Pons (tissue), 1 donor: ENCODE measurements at regions not wholly inside any gene's neighbourhood (a gene's known extent, or its start where the extent isn't known, plus 50 kb on each side); places are given as distances from the start of the nearest gene placed in this dataset.
"Not testable (repeated sequence)": the region's sequence is repeated elsewhere in the genome, so short reads cannot be mapped to it uniquely, and the experiment has no call there.

Experiments used
- DNase-seq: peaks from one replicate; pipeline ENCODE4 v3.0.0-alpha.2; 2016; ENCODE audit warnings: low spot score

DNA sequence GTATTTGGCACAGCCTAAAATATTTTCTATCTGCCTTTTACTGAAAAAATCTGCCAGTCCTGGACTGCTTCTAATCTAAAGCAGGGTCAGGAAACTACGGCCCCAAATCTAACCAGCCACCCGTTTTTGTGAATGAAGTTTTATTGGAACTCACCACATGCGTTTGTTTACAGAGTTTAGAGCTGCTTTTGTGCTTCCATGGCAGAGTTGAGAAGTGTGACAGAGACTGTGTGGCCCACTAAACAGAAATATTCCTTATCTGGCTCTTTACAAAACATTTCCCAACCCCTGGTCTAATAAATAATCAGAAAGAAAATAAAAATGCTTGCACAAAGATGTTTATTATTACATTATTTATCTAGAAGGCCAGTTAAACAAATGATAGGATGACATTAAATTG lies 110.2 kb downstream of the COPRS start:
- no peak for DNase-seq

DNA sequence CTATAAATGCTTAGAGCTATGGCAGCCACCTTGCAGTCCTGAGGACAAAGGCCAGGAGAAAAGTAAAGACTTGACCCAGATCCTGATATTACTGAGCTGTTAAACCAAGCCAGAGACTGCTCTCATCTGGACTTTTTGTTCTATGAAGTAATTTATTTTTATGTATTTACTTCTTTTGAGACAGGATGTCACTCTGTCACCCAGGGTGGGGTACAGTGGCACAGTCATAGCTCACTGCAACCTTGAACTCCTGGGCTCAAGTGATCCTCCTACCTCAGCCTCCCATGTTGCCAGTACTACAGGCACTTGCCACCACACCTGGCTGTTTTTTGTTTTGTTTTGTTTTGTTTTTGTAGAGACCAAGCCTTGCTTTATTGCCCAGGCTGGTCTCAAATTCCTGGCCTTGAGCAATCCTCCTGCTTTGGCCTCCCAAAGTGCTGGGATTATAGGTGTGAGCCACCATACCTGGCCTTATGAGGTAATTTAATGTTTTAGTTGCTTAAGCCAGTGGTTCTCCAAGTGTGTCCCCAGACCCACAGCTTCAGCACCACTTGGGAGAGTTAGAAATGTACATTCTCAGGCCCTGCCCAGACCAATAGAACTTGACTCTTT lies 112.1 kb downstream of the COPRS start:
- DNase-seq = no peak

DNA sequence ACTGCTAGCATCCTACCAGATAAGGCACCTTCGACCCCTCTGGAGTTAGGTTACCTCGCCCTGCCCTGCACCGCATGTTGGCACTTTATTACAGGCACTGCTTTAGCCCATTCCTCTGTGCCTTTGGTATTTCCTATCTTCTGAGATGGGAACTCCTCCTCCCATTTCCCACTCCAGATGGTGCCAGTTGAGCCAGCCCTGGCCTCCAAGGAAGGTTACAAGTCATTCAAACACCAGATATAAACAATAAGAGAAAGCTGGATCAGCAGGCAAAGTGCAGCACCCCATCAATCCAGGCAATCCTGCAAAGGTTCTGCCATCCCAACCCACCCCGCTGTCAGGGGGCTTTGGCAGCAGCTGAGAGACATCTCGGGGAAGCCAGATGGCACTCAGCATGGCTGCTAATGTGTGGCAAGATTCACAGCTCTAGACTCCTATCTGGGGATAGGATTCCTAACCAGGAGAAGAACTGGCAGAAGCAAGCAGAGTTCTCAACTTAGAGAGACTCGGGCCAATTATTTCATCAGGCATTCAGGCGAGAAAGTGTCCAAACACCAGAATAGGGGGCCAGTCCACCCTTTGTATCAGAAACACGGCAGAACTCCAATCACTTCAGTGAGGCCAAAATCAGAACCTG lies 113.0 kb downstream of the COPRS start:
- no peak for DNase-seq

DNA sequence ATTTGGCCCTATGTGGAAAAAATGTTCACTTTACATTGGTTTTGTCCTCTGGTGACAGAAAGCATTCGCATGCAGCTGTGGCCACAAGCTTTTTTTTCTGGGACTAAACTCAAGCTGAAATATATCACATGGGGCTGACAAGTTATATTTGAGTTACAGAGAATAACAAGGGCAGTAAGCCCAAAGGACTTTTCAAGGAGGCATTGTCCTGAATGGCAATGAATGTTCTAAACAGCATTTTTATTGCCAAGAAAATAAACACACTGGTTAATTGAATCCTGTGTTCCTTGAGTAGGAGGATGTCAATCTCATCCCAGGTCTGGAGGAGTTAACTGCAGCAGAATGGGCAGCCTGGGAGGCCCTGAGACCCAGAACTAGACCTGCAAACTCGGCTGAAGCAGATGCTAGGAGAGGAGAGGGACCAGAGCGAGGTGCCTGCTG lies 114.5 kb downstream of the COPRS start:
- peak; percentile 26 for DNase-seq

DNA sequence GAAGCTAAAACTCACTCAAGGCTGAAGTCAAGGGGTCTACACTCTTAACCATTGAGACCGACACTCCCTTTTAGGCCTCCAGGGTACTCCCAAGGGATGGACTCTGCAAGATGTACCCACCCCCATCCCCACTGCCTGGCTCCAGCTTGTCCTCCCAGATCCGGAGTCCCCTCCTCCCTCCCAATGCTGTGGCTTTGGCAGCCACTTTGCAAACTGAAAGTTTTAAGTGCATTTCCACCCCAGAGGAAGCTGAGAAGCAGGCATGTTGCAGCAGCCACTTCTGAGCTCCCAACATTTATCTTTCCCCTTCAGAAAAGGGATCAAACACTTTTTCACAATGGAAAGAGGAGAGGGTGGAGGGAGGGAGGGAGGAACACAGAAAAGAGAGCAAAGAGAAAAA lies 115.2 kb downstream of the COPRS start:
- no peak for DNase-seq

DNA sequence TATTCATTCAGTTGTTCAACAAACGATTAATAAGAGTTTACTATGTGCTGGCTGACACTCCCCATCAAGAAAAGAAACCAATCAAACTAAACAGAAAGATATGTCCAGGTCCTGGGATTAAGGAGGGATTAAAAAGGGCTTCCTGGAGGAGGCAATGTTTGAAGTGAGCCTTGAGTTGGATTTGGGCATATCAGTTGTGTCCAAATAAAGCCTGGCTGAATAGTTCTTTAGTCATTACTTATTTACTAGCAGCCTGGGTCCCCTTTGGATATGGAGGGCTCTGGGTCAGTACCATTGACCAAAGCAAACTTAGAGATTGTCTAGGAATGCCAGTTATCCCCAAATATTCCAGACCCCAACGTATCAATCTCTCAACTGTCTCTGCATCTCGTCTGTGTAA lies 117.7 kb downstream of the COPRS start:
- no peak for DNase-seq

DNA sequence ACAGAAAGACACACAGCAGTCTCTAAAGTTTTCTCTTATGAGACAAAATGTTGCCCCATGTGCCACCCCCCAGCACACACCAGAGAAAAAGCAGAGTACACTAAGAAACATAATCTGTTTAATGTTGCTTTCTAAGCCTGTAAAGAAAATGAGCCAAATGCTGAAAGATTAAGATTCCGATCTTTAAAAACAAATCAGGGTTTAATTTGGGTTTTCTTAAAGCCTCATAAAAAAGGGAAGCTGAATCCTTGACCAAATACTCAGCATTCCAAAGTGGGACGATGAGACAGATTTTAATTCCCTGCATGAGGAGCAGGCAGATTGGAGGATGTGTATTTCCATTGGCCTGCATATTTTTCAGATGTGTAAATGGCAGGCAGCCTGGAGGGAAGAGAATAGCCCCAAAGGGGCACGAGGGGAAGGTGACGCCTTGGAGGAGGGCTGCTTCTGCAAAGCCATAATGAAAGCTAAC lies 118.4 kb downstream of the COPRS start:
- DNase-seq = no peak

DNA sequence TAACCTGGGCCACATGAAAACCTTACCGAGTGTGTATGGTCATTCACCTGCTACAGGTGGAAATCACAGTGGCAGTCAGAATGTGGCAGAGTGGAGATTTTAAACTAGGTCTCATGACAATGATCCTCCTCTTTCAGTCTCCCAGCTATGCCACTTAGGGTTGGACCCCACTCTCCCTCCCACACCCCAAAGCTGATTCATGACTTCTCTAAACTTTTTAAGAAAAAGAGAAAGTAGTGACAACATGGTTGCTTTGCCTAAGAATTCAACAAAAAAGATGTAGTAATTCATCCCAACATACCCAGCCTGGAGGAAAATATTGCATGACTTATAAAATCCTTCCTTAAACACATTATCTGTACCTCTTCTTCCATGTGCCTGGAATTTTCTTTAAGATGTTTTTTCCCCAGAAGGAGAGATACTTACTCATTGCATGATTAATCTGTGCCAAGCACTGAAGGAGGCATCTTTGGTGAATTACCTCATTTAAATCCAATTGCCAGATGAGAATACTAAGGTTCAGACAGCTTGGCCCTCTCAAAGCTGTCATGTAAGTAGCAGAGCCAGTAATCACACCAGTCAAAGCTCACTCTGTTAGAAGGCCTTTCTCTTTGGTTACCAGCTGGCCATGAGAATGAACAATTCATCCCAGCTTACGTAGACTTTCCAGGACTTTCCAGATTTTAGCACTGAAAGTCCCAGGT lies 119.9 kb downstream of the COPRS start:
- peak; percentile 45 for DNase-seq

DNA sequence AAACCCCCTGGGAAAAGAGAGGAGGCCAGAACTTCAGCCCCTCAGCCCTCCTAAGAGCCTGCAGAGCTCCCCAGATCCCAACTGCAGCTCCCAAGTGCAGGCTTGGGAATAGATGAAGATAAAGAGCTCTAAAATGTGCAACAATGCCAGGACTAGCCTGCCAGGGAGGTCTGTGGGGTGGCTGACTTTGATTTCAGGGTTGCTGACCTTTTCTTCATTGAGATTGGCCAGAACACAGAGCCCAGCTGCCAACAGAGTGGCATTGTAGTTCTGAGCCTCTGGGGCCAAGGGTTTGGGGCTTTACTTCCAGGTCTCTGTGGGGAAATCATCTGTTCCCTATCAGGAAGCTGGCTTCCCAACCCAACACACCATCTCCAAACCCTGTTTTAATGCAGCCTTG lies 120.6 kb downstream of the COPRS start:
- no peak for DNase-seq

DNA sequence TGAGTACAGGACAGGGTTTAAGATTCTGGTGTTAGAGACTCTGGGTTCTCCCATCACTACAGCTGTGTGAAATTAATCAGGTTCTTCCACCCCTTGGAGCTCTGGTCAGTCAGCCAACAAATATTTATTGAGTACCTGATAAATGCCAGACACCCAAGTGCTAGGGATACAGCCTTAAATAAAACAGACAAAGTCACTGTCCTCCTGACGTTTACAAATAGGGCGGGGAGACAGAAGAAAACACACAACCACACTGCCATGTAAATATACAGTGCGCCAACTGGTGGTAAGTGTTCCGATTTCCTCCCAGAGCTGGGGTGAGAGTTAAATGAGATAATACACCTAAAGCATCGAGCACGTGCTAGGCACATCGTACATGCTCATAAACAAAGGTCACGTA lies 121.0 kb downstream of the COPRS start:
- no peak for DNase-seq

DNA sequence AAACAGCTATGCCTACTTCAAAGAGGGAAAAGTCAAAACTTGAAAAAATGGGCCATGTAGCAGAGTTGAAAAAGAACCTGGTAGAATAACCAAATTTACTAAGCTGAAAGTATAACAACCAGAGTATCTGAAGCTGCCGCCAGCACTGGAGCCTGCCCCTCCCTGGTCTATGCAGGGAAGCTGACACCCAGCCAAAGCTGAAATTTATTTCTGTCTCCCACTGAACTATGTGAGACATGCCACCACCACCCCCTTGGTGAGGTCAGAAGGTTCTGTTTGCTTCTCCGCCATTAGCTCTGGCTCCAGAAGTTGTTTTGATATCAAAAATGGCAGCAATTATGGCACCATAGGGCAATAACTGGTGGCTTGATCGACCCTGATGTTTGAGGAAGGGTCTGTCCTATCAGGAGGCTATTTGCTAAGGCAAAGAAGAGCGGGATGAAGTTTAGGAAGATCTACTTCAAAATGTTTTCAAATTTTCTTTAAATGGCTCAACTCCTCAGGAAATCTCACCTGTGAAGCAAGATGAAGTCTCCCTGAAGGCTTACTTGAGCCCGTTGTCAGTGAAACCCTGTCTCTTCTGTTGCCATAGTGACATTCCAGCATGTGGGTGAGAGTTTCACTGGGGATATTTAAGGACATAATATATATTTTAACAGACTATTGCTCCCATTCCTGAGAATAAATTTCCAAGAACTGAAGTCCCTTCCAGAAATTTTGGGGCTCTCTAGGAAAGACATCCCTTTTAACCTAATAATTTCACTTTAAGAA lies 122.0 kb downstream of the COPRS start:
- DNase-seq = no peak

DNA sequence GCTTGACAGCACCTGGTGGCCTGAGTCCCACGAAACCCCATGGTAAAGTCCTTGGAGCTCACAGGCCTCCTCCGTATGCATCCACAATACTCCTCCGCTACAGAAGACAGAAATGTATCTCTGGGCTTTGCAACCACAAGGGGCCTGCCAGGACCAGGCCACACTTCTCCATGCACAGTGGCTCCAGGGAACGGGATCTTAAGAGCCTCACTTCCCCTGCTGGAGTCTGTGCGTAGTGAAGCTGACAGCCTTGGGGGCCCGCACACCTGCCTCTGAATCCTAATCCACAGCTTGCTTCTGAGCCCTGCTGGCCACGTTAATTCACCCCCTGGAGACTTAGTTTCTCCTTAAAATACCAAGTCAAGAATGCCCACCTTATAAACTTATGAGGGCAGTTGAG lies 125.7 kb downstream of the COPRS start:
- DNase-seq = no peak

DNA sequence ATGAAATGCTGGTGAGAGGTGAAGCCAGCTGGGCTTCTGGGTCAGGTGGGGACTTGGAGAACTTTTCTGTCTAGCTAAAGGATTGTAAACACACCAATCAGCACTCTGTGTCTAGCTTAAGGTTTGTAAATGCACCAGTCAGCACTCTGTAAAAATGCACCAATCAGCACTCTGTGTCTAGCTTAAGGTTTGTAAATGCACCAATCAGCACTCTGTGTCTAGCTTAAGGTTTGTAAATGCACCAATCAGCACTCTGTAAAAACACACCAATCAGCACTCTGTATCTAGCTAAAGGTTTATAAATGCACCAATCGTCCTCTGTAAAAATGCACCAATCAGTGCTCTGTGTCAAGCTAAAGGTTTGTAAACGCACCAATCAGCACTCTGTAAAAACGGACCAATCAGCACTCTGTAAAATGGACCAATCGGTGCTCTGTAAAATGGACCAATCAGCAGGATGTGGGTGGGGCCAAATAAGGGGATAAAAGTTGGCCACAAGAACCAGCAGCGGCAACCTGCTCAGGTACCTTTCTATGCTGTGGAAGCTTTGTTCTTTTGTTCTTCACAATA lies 127.4 kb downstream of the COPRS start:
- not testable (repeated sequence) for DNase-seq

DNA sequence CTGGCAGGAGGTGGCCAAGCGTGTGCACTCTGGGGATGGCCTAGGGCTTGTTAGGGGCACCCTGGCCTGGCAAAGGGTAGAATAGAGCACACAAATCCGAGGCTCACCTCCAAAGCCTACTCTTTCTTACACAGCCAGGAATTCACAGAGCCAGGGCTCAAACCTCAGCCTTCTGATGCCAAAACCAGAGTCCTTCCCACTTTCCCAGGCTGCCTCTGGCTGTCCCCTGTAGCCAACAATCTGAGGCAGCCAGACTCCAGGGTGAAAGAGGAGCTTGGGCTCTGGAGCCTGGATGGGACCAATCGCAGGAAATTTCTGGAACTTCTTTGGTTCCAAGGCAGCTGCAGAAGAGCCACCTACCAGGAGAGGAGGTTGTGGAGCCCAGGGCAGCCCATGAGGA lies 127.9 kb downstream of the COPRS start:
- DNase-seq = no peak

DNA sequence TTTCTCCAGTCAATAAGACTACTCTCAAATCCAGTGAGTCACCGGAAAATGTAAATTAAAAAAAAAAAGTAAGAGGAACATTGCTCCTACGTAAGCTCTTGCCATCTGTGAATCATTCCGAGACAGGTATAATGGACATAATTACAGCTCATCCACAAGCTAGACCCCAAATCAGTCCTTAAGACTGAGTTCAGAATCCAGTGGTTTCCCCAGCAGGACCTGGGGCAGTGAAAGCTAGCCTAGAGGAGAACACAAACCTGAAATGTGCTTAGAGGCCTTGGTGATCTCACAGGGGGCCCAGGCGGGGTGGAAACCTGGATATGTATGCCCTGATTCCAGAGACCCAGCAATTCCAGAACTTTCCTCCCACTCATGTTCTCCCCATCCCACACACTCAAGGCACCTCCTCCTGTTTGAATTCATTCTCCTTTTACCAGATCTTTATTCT lies 132.0 kb downstream of the COPRS start:
- DNase-seq = no peak

DNA sequence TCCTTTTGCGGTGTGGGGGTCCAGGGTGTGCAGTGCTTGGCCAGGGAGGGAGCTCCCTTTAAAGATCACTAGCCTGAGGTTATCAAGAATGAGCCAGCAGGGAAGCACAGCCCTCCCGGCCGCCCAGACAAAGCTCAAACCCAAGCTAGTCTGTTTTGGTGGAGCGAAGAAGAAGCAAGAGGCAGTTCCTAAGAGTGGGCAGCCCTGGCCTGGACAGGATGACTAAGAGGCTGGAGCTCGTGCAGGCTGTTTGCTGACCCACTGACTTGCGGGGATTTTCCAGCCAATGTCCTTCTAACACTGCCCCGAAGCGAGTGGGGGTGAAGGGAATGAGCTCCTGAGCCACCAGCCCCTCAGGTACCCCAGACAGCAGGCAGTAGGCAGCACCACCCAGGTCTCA lies 134.4 kb downstream of the COPRS start:
- no peak for DNase-seq

DNA sequence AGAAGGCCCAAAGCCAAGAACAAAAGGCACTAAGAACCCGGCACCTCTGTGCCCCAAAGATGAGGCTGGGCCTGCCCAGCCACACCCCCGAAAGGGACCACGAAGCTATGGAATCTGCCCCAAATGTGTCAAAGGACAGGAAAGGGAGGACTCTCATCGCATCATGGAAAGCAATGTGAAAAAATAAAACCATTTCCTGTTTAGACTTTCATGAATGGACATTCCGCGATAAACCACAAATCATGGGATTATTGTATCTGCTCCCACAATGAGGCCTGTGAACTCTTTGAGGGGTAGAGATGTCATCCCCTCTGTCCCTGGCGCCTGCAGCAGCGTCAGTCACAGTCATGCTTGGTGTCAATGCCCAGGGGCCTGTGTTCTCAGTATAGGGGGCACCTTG lies 135.0 kb downstream of the COPRS start:
- no peak for DNase-seq

DNA sequence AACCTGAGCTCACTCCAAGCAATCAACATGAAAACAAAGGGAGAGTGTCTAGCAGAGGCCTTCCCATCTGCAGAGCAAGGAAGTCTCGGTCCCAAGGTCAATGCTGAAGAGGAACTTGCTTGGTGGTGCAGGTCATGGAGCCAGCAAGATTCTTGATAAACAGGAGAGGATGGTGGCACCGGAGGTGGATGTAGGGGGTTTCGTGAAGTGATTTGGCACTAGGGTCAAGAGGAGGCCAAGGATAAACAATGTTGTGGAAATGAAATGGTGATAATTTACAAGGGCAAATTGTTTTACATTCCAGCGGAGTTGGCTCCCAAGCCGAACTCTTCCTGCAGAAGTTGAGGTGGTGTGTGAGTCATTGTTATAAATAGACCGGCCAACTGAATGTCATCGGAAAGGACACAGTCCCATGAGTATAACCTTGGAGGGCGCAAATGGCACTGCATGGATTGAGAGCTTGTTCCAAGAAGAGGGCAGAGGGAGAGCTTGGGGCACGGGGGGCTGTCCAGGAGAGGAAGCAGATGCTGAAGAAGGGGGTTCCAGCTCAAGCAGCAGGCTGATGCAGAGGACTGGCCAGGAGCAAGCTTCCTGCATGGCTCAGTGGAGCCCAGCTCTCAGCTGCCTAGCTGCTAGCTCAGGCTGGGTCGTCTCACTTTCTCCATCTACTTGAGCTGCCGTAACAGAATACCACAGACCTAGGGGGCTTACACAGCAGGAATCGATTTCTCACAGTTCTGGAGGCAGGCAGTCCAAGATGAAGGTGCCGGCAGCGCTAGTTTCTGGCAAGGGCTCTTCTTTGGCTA lies 136.6 kb downstream of the COPRS start:
- DNase-seq = no peak

DNA sequence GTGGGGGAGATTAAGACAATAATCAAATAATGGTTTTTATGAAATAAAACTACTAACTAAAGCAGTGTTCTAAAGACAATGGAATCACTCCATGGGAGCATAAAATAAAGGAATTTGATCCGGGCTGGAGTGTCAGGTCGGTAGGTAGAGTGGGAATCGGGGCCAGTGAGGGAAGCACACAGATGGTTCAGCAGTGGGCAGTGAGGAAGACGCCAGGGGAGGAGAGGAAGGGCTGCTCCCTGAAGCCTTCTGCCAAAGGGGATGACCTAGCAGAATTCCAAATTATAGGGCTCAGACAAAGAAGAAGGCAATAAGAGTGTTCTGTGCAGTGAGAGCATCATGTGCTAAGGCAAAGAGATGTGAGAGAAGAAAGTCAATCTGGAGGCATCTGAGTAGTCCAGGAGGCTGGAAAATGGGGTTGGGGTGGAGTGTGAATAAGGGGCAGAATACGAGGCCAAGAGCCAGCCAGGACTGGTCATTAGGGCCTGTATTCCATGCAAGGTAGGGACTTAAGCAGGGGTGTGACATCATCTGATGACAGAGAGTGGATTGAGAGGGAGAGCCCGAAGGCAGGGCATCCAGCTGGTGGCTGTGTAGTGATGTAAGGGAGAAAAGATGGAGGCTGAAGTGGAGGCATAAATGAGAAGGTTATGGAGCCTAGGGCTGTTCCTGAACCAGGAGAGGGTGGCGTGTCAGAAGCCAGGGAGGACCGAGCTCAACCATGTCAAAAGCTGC lies 137.6 kb downstream of the COPRS start:
- no peak for DNase-seq

DNA sequence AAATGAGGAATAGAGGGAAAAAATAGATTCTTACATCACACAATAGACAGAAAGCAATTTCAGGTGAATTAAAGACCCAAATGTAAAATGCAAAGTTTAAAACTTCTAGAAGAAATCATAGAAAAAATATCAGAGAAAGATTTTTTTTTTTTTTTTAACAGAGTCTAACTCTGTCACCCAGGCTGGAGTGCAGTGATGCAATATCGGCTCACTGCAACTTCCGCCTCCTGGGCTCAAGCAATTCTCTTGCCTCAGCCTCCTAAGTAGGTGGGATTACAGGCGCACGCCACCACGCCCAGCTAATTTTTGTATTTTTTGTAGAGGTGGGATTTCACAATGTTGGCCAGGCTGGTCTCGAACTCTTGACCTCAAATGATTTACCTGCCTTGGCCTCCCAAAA lies 141.8 kb downstream of the COPRS start:
- not testable (repeated sequence) for DNase-seq

DNA sequence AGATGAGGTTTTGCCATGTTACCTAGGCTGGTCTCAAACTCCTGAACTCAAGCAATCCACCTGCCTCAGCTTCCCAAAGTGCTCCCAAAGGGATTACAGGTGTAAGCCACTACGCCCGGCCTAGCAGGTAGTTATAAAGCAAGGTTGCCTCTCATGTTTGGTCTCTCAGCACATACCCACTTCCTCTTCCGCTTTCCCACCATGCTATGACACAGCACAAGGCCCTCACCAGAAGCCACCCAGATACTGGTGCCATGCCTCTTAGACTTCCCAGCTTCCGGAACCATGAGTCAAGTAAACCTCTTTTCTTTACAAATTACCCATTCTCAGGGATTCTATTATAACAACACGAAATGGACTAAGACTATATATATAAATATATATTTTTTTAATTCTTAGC lies 143.6 kb downstream of the COPRS start:
- DNase-seq = no peak
